ENCODE measurements at regions not wholly inside any gene's neighbourhood (a gene's known extent, or its start where the extent isn't known, plus 50 kb on each side); places are given as distances from the start of the nearest gene placed in this dataset.

- Mint-ChIP-seq H3K4me3 (ENCODE audit: unreplicated experiment) (no peak overlapping the region), H3K36me3 (ENCODE audit: unreplicated experiment) (peaks cover 14% of the 10 kb centered on the region), H3K27ac (ENCODE audit: unreplicated experiment) (peak overlapping the region; percentile 89), H3K4me1 (ENCODE audit: low read depth, unreplicated experiment) (peaks cover 31% of the 10 kb centered on the region), H3K9me3 (ENCODE audit: unreplicated experiment) (peaks cover 27% of the 10 kb centered on the region), H3K27me3 (ENCODE audit: unreplicated experiment) (peaks cover 14% of the 10 kb centered on the region)
- DNase-seq = no peak
- TF ChIP-seq CTCF (IDR thresholded peaks at IDR 0.05; ENCODE audit: partially characterized antibody, unreplicated experiment) = no peak
Observed at GRCh38 chr17:79677646-79678045, 53.1 kb upstream of the ENPP7 start.

- Mint-ChIP-seq H3K4me3 (ENCODE audit: unreplicated experiment) (no peak overlapping the region), H3K9me3 (ENCODE audit: unreplicated experiment) (peaks cover 29% of the 10 kb centered on the region), H3K27ac (ENCODE audit: unreplicated experiment) (peak overlapping the region; percentile 60), H3K27me3 (ENCODE audit: unreplicated experiment) (peaks cover 14% of the 10 kb centered on the region), H3K36me3 (ENCODE audit: unreplicated experiment) (peaks cover 19% of the 10 kb centered on the region), H3K4me1 (ENCODE audit: low read depth, unreplicated experiment) (peaks cover 32% of the 10 kb centered on the region)
- TF ChIP-seq CTCF (IDR thresholded peaks at IDR 0.05; ENCODE audit: partially characterized antibody, unreplicated experiment) = no peak
- DNase-seq = no peak
Observed at GRCh38 chr17:79676796-79677195, 53.9 kb upstream of the ENPP7 start.

- TF ChIP-seq CTCF (IDR thresholded peaks at IDR 0.05; ENCODE audit: partially characterized antibody, unreplicated experiment) = no peak
- Mint-ChIP-seq H3K36me3 (ENCODE audit: unreplicated experiment) (peaks cover 19% of the 10 kb centered on the region), H3K9me3 (ENCODE audit: unreplicated experiment) (peaks cover 36% of the 10 kb centered on the region), H3K27ac (ENCODE audit: unreplicated experiment) (no peak overlapping the region), H3K4me1 (ENCODE audit: low read depth, unreplicated experiment) (peaks cover 41% of the 10 kb centered on the region), H3K4me3 (ENCODE audit: unreplicated experiment) (no peak overlapping the region), H3K27me3 (ENCODE audit: unreplicated experiment) (peaks cover 18% of the 10 kb centered on the region)
- DNase-seq = no peak
Observed at GRCh38 chr17:79675413-79675725, 55.4 kb upstream of the ENPP7 start.

GRCh38 chr17:79674506-79675412, 56.0 kb upstream of the ENPP7 start:
- no peak for TF ChIP-seq CTCF (IDR thresholded peaks at IDR 0.05; ENCODE audit: partially characterized antibody, unreplicated experiment)
- Mint-ChIP-seq H3K4me3 (ENCODE audit: unreplicated experiment) (no peak overlapping the region), H3K4me1 (ENCODE audit: low read depth, unreplicated experiment) (peaks cover 41% of the 10 kb centered on the region), H3K27me3 (ENCODE audit: unreplicated experiment) (peaks cover 16% of the 10 kb centered on the region), H3K9me3 (ENCODE audit: unreplicated experiment) (peaks cover 37% of the 10 kb centered on the region), H3K27ac (ENCODE audit: unreplicated experiment) (no peak overlapping the region), H3K36me3 (ENCODE audit: unreplicated experiment) (peaks cover 19% of the 10 kb centered on the region)
- no peak for DNase-seq

- Mint-ChIP-seq H3K27me3 (ENCODE audit: unreplicated experiment) (peaks cover 16% of the 10 kb centered on the region), H3K4me3 (ENCODE audit: unreplicated experiment) (peak overlapping the region; percentile 12), H3K27ac (ENCODE audit: unreplicated experiment) (no peak overlapping the region), H3K4me1 (ENCODE audit: low read depth, unreplicated experiment) (peaks cover 43% of the 10 kb centered on the region), H3K9me3 (ENCODE audit: unreplicated experiment) (peaks cover 42% of the 10 kb centered on the region), H3K36me3 (ENCODE audit: unreplicated experiment) (peaks cover 19% of the 10 kb centered on the region)
- no peak for DNase-seq
- TF ChIP-seq CTCF (IDR thresholded peaks at IDR 0.05; ENCODE audit: partially characterized antibody, unreplicated experiment) = no peak
Observed at GRCh38 chr17:79673517-79673916, 57.2 kb upstream of the ENPP7 start.

Measured in glutamatergic neuron (in vitro differentiated cells).